SK-N-SH (cell line): ENCODE measurements at regions not wholly inside any gene's neighbourhood (a gene's known extent, or its start where the extent isn't known, plus 50 kb on each side); places are given as distances from the start of the nearest gene placed in this dataset.

Experiments
- CTCF ChIA-PET: fragments of 300-600, 350-600 bp; formaldehyde crosslinking; extraction: SDS; loops from one replicate; lab custom pipeline; 2021; lab: Yijun Ruan, JAX
- POLR2A ChIA-PET: fragments of 350-600 bp; sonication (Branson Sonifier 250); formaldehyde crosslinking; extraction: SDS; loops from one replicate; lab custom pipeline; 2020; ENCODE audit warnings: antibody characterized with exemption, inconsistent platforms; lab: Yijun Ruan, JAX
- DNase-seq: peaks from one replicate; pipeline ENCODE4 v3.0.0; 2012
- H2AFZ ChIP-seq: fragments of 200-600 bp; sonication (generic); 2 replicates; pipeline ENCODE4 v1.8.1; 2016; ENCODE audit warnings: antibody characterized with exemption, mild to moderate bottlenecking, low read depth
- H3F3A ChIP-seq: fragments of 200-600 bp; sonication (generic); replicated peaks from 2 replicates; pipeline ENCODE3; 2016; ENCODE audit warnings: antibody characterized with exemption, mild to moderate bottlenecking; ENCODE audit not compliant: insufficient read depth
- H3K27ac ChIP-seq, 2 experiments: fragments of 200-500 bp in 1 of 2; fragments of 200-600 bp in 1 of 2; sonication (Bioruptor generic) in 1 of 2; sonication (generic), shearing (Covaris generic) in 1 of 2; 2 replicates each; pipeline versions ENCODE4 v1.5.1 to v1.6.1; 2014 to 2016; ENCODE audit warnings: low read depth in 2 of 2, inconsistent platforms in 1 of 2, low read length in 1 of 2, mild to moderate bottlenecking in 1 of 2, mixed read lengths in 1 of 2
- H3K27me3 ChIP-seq: fragments of 200-600 bp; sonication (generic), shearing (Covaris generic); 2 replicates; pipeline ENCODE4 v1.6.1; 2016; ENCODE audit warnings: mixed run types; ENCODE audit not compliant: insufficient read depth
- H3K36me3 ChIP-seq, 2 experiments: fragments of 200-500 bp in 1 of 2; fragments of 200-600 bp in 1 of 2; sonication (Bioruptor generic) in 1 of 2; sonication (generic) in 1 of 2; replicated peaks in 1 of 2; 2 replicates each; pipeline versions ENCODE3 to v1.5.1; 2014 to 2016; ENCODE audit warnings: low read length in 1 of 2, mild to moderate bottlenecking in 1 of 2; ENCODE audit not compliant: insufficient read depth in 2 of 2, control insufficient read depth in 1 of 2
- H3K4me1 ChIP-seq, 2 experiments: fragments of 200-500 bp in 1 of 2; fragments of 200-600 bp in 1 of 2; sonication (Bioruptor generic) in 1 of 2; sonication (generic), shearing (Covaris generic) in 1 of 2; 2 replicates each; pipeline versions ENCODE4 v1.5.1 to v1.6.1; 2014 to 2016; ENCODE audit warnings: low read depth in 1 of 2, low read length in 1 of 2, mixed run types in 1 of 2; ENCODE audit not compliant: insufficient read depth in 2 of 2, control insufficient read depth in 1 of 2
- H3K4me2 ChIP-seq: fragments of 200-600 bp; sonication (generic), shearing (Covaris generic); 2 replicates; pipeline ENCODE4 v1.6.1; 2017; ENCODE audit warnings: mixed run types
- H3K4me3 ChIP-seq, 2 experiments: fragments of 200-500 bp in 1 of 2; fragments of 200-600 bp in 1 of 2; sonication (Bioruptor generic) in 1 of 2; sonication (generic), shearing (Covaris generic) in 1 of 2; 2 replicates each; pipeline versions ENCODE4 v1.5.1 to v1.8.1; 2014 to 2016; ENCODE audit warnings: low read depth in 2 of 2, inconsistent platforms in 1 of 2, low read length in 1 of 2, mild to moderate bottlenecking in 1 of 2, mixed read lengths in 1 of 2, moderate library complexity in 1 of 2
- H3K79me2 ChIP-seq: fragments of 200-600 bp; sonication (generic); 2 replicates; pipeline ENCODE4 v1.8.1; 2017; ENCODE audit warnings: mild to moderate bottlenecking; ENCODE audit not compliant: insufficient read depth
- H3K9ac ChIP-seq: fragments of 200-600 bp; sonication (generic); 2 replicates; pipeline ENCODE4 v1.6.1; 2017; ENCODE audit warnings: mixed run types
- H3K9me2 ChIP-seq: fragments of 200-600 bp; sonication (generic); 2 replicates; pipeline ENCODE4 v1.6.1; 2017; ENCODE audit warnings: mixed run types
- H3K9me3 ChIP-seq: fragments of 200-600 bp; sonication (generic); 2 replicates; pipeline ENCODE4 v1.6.1; 2017; ENCODE audit warnings: mixed run types, mild to moderate bottlenecking, moderate library complexity
- H4K20me1 ChIP-seq: fragments of 200-600 bp; sonication (generic); 2 replicates; pipeline ENCODE4 v1.6.1; 2017; ENCODE audit warnings: mild to moderate bottlenecking, mixed run types; ENCODE audit not compliant: insufficient read depth
- CHD2 ChIP-seq: fragments of 150-350 bp; IDR thresholded peaks from 2 replicates; pipeline ENCODE4 v1.6.1; 2018; ENCODE audit warnings: low read length; ENCODE audit not compliant: partially characterized antibody
- ELF1 ChIP-seq: IDR thresholded peaks from 2 replicates; pipeline ENCODE4 v1.4.0; 2012
- FOXM1 ChIP-seq: IDR thresholded peaks from 2 replicates; pipeline ENCODE4 v1.4.0; 2012; ENCODE audit warnings: low read depth, mild to moderate bottlenecking
- MXI1 ChIP-seq: IDR thresholded peaks from 2 replicates; pipeline ENCODE4 v1.6.1; 2012; ENCODE audit warnings: mild to moderate bottlenecking, low read depth, low read length, improper control_type of control experiment
- RAD21 ChIP-seq: IDR thresholded peaks from 2 replicates; pipeline ENCODE4 v1.6.1; 2012; ENCODE audit warnings: mild to moderate bottlenecking, low read length
- REST ChIP-seq: IDR thresholded peaks from 2 replicates; pipeline ENCODE4 v1.6.1; 2012; ENCODE audit warnings: mild to moderate bottlenecking, low read depth, low read length, moderate library complexity
- RFX5 ChIP-seq: IDR thresholded peaks from 2 replicates; pipeline ENCODE4 v1.6.1; 2012; ENCODE audit warnings: mild to moderate bottlenecking, improper control_type of control experiment, low read length
- RXRA ChIP-seq: IDR thresholded peaks from 2 replicates; pipeline ENCODE4 v1.4.0; 2012; ENCODE audit warnings: low read depth, mild to moderate bottlenecking, borderline replicate concordance
- SIN3A ChIP-seq: IDR thresholded peaks from 2 replicates; pipeline ENCODE4 v1.6.1; 2012; ENCODE audit warnings: low read depth, mild to moderate bottlenecking, low read length, moderate library complexity, borderline replicate concordance
- SMC3 ChIP-seq: IDR thresholded peaks from 2 replicates; pipeline ENCODE4 v1.6.1; 2012; ENCODE audit warnings: low read depth, low read length, improper control_type of control experiment
- WGBS: methylation state at CpG from one replicate; pipeline ENCODE4 v1.1.6; 2017; ENCODE audit warnings: low lambda C conversion rate; 5-methylcytosine and 5-hydroxymethylcytosine counted together
- TF ChIP-seq, protein P1 (sequence below): IDR thresholded peaks from 2 replicates; pipeline ENCODE4 v1.4.0; 2012; ENCODE audit warnings: low read depth, borderline replicate concordance
- TF ChIP-seq, protein P2 (sequence below): IDR thresholded peaks from 2 replicates; pipeline ENCODE4 v1.4.0; 2012; ENCODE audit warnings: low read depth, borderline replicate concordance

DNA sequence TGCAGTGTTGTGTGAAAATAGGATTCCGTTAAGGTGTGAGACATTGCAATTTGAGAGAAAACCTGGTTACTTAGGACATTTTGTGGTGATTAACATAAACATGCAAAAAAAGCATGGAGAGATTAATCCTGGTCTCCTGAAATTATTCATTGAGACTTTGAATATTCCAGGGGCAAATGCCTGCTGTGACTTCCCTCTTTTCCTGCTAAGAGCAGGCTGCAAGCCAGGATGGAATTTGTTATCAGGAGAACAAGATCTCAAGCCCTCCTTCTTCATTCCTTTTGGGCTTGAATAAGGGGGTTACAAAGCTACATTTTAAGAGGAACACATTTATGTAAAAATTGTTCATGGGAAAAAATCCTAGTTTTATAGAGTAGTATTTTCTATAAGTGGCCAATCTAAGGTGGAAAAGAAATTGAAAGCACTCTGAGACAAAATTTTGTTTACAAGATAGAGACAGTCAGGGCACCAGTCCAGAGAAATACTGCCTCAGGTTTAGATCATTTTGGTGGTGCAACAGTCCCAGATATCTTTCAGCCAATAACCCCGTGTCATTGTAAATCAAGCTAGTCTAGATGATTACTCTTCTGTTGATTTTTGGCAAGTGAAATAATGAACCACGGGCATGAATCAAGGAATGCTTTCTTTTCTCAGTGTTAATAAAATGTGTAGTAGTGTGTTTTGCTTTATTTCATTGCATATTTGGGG lies 1528.3 kb upstream of the AGA start:
- Histone ChIP-seq H3K36me3 (no peaks in the 10 kb centered on the region), H2AFZ (no peak overlapping the region), H3K27me3 (no peaks in the 10 kb centered on the region), H3K9me3 (no peaks in the 10 kb centered on the region), H3K27ac (no peak overlapping the region), H3K79me2 (no peaks in the 10 kb centered on the region), H3K9ac (no peak overlapping the region), H3K4me1 (no peaks in the 10 kb centered on the region), H4K20me1 (0 out of 2 replicates have a peak, but pooled peaks cover 5% of the 10 kb centered on the region), H3F3A (no peaks in the 10 kb centered on the region), H3K4me3 (no peak overlapping the region), H3K9me2 (no peaks in the 10 kb centered on the region), H3K4me2 (no peak overlapping the region)
- WGBS = 4% methylated on average over 3 of the region's 3 CpGs
- DNase-seq = no peak
- ChIA-PET CTCF (no interaction called here), POLR2A (no interaction called here)
- TF ChIP-seq RAD21 (no peak), ELF1 (no peak), REST (no peak), MXI1 (no peak), RFX5 (no peak), SIN3A (no peak), FOXM1 (no peak), CHD2 (no peak), RXRA (no peak), SMC3 (no peak)
- TF ChIP-seq, protein P1, sequence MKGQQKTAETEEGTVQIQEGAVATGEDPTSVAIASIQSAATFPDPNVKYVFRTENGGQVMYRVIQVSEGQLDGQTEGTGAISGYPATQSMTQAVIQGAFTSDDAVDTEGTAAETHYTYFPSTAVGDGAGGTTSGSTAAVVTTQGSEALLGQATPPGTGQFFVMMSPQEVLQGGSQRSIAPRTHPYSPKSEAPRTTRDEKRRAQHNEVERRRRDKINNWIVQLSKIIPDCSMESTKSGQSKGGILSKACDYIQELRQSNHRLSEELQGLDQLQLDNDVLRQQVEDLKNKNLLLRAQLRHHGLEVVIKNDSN = no peak
- TF ChIP-seq, protein P2, sequence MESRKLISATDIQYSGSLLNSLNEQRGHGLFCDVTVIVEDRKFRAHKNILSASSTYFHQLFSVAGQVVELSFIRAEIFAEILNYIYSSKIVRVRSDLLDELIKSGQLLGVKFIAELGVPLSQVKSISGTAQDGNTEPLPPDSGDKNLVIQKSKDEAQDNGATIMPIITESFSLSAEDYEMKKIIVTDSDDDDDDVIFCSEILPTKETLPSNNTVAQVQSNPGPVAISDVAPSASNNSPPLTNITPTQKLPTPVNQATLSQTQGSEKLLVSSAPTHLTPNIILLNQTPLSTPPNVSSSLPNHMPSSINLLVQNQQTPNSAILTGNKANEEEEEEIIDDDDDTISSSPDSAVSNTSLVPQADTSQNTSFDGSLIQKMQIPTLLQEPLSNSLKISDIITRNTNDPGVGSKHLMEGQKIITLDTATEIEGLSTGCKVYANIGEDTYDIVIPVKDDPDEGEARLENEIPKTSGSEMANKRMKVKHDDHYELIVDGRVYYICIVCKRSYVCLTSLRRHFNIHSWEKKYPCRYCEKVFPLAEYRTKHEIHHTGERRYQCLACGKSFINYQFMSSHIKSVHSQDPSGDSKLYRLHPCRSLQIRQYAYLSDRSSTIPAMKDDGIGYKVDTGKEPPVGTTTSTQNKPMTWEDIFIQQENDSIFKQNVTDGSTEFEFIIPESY = no peak
